Fibroblast of pulmonary artery (primary cell): ENCODE measurements at regions not wholly inside any gene's neighbourhood (a gene's known extent, or its start where the extent isn't known, plus 50 kb on each side); places are given as distances from the start of the nearest gene placed in this dataset.

Source experiments
- DNase-seq: peaks from one replicate; pipeline ENCODE4 v3.0.0-alpha.2; 2010; ENCODE audit warnings: low read depth
- H3K4me3 ChIP-seq: replicated peaks from 2 replicates; pipeline ENCODE4 v1.5.1; 2011; ENCODE audit warnings: low read depth, mild to moderate bottlenecking, control low read depth, low read length, moderate library complexity
- CTCF ChIP-seq: IDR thresholded peaks from 2 replicates; pipeline ENCODE4 v1.5.1; 2011; ENCODE audit warnings: mild to moderate bottlenecking, control low read depth, low read length, inconsistent platforms; ENCODE audit errors: missing control alignments

- no peak overlapping the region for H3K4me3 ChIP-seq
- no peak for DNase-seq
- TF ChIP-seq CTCF: no peak
Measured at GRCh38 chr5:13540168-13540750, 404.2 kb downstream of the DNAH5 start.

- no peak overlapping the region for H3K4me3 ChIP-seq
- no peak for DNase-seq
- TF ChIP-seq CTCF: no peak
Measured at GRCh38 chr5:13536933-13537332, 407.6 kb downstream of the DNAH5 start.

GRCh38 chr5:13533833-13534232 lies 410.7 kb downstream of the DNAH5 start:
- no peak for DNase-seq
- no peak for TF ChIP-seq CTCF
- no peak overlapping the region for H3K4me3 ChIP-seq

GRCh38 chr5:13529300-13529699 lies 415.2 kb downstream of the DNAH5 start:
- DNase-seq: no peak
- H3K4me3 ChIP-seq: no peak overlapping the region
- no peak for TF ChIP-seq CTCF

- TF ChIP-seq CTCF: no peak
- DNase-seq: no peak
Measured at GRCh38 chr5:13524936-13525335, 419.6 kb downstream of the DNAH5 start.

GRCh38 chr5:13519131-13519530 lies 425.4 kb downstream of the DNAH5 start:
- H3K4me3 ChIP-seq: no peak overlapping the region
- TF ChIP-seq CTCF: no peak
- DNase-seq: no peak

More at GRCh38 chr5:13524936-13525335, 419.6 kb downstream of the DNAH5 start:
- no peak overlapping the region for H3K4me3 ChIP-seq

- no peak overlapping the region for H3K4me3 ChIP-seq
- DNase-seq: no peak
- TF ChIP-seq CTCF: no peak
Measured at GRCh38 chr5:13516195-13516594, 428.3 kb downstream of the DNAH5 start.
